ENCODE measurements at regions not wholly inside any gene's neighbourhood (a gene's known extent, or its start where the extent isn't known, plus 50 kb on each side); places are given as distances from the start of the nearest gene placed in this dataset.
"Not testable (repeated sequence)": the region's sequence is repeated elsewhere in the genome, so short reads cannot be mapped to it uniquely, and the experiment has no call there.

GRCh38 chr22:22756551-22757201, 112.3 kb downstream of the GGTLC2 start:
- DNase-seq (ENCODE audit: low read depth in 2 of 2) = not testable (repeated sequence)

GRCh38 chr22:22758101-22758807, 113.8 kb downstream of the GGTLC2 start:
- not testable (repeated sequence) for DNase-seq (ENCODE audit: low read depth in 2 of 2)

GRCh38 chr22:22759371-22759770, 115.0 kb downstream of the GGTLC2 start:
- no peak for DNase-seq (ENCODE audit: low read depth in 2 of 2)

GRCh38 chr22:22759889-22760546, 115.6 kb downstream of the GGTLC2 start:
- no peak for DNase-seq (ENCODE audit: low read depth in 2 of 2)

- DNase-seq (ENCODE audit: low read depth in 2 of 2) = no peak
Measured at GRCh38 chr22:22761606-22761962, 117.2 kb downstream of the GGTLC2 start.

GRCh38 chr22:22761963-22762772, 117.8 kb downstream of the GGTLC2 start:
- no peak for DNase-seq (ENCODE audit: low read depth in 2 of 2)

GRCh38 chr22:22763512-22763911, 119.1 kb downstream of the GGTLC2 start:
- no peak for DNase-seq (ENCODE audit: low read depth in 2 of 2)

GRCh38 chr22:22764085-22764484, 119.7 kb downstream of the GGTLC2 start:
- DNase-seq (ENCODE audit: low read depth in 2 of 2) = no peak

GRCh38 chr22:22767876-22768602, 119.6 kb upstream of the IGLL5 start:
- no peak for DNase-seq (ENCODE audit: low read depth in 2 of 2)

- no peak for DNase-seq (ENCODE audit: low read depth in 2 of 2)
Measured at GRCh38 chr22:22768885-22769284, 118.7 kb upstream of the IGLL5 start.

- DNase-seq (ENCODE audit: low read depth in 2 of 2) = no peak
Measured at GRCh38 chr22:22769434-22770279, 118.0 kb upstream of the IGLL5 start.

- DNase-seq (ENCODE audit: low read depth in 2 of 2) = peak; percentile 26 to 43
Measured at GRCh38 chr22:22770280-22770871, 117.2 kb upstream of the IGLL5 start.

- no peak for DNase-seq (ENCODE audit: low read depth in 2 of 2)
Measured at GRCh38 chr22:22770881-22771280, 116.7 kb upstream of the IGLL5 start.

- no peak for DNase-seq (ENCODE audit: low read depth in 2 of 2)
Measured at GRCh38 chr22:22771696-22772377, 115.8 kb upstream of the IGLL5 start.

- DNase-seq (ENCODE audit: low read depth in 2 of 2) = no peak
Measured at GRCh38 chr22:22772396-22772795, 115.2 kb upstream of the IGLL5 start.

- DNase-seq (ENCODE audit: low read depth in 2 of 2) = no peak
Measured at GRCh38 chr22:22772883-22773282, 114.7 kb upstream of the IGLL5 start.

GRCh38 chr22:22773427-22773826, 114.2 kb upstream of the IGLL5 start:
- DNase-seq (ENCODE audit: low read depth in 2 of 2) = no peak

- DNase-seq (ENCODE audit: low read depth in 2 of 2) = no peak
Measured at GRCh38 chr22:22773979-22774604, 113.5 kb upstream of the IGLL5 start.

GRCh38 chr22:22774762-22775161, 112.9 kb upstream of the IGLL5 start:
- DNase-seq (ENCODE audit: low read depth in 2 of 2) = not testable (repeated sequence)

All from stimulated activated CD4-positive, alpha-beta T cell treated with anti-CD3 and anti-CD28 coated beads, Interleukin-4, amount 100 ng/mL, for 48 hours (primary cell).